ENCODE measurements at regions not wholly inside any gene's neighbourhood (a gene's known extent, or its start where the extent isn't known, plus 50 kb on each side); places are given as distances from the start of the nearest gene placed in this dataset.

GRCh38 chr10:44045020-44045419 lies 339.9 kb downstream of the CXCL12 start:
- Histone ChIP-seq H3K9me3 (no peaks in the 10 kb centered on the region), H3K4me1 (peaks cover 11 to 36% (median 32%) of the 10 kb centered on the region in 4 donors), H3K4me3 (no peak overlapping the region), H3K27ac (replicated peaks in 1 of 4) (peak overlapping the region; percentile 12 to 49 (median 33)), H3K36me3 (no peaks in the 10 kb centered on the region), H3K27me3 (no peaks in the 10 kb centered on the region)
- DNase-seq (ENCODE audit: extremely low spot score), result no peak
- intact Hi-C loops (cut with DNase I), result loop anchor here (5.0 kb wide), 1 partner anchor 353 kb away; no protein-coding TSS in a partner anchor
- WGBS, result 68% methylated on average over 6 of the region's 6 CpGs
- TF ChIP-seq POLR2A (IDR thresholded peaks at IDR 0.05; ENCODE audit: low read depth) (no peak), POLR2AphosphoS5 (IDR thresholded peaks at IDR 0.05) (no peak)

GRCh38 chr10:44044549-44044948 lies 340.3 kb downstream of the CXCL12 start:
- Histone ChIP-seq H3K27me3 (no peaks in the 10 kb centered on the region), H3K4me3 (no peak overlapping the region), H3K9me3 (no peaks in the 10 kb centered on the region), H3K27ac (replicated peaks in 1 of 4) (peak overlapping the region in 3 of 4 donors; percentile 25 to 49 (median 41)), H3K4me1 (peaks cover 11 to 36% (median 32%) of the 10 kb centered on the region in 4 donors), H3K36me3 (no peaks in the 10 kb centered on the region)
- TF ChIP-seq POLR2A (IDR thresholded peaks at IDR 0.05; ENCODE audit: low read depth) (no peak), CTCF (IDR thresholded peaks at IDR 0.05) (no peak), POLR2AphosphoS5 (IDR thresholded peaks at IDR 0.05) (no peak), EP300 (IDR thresholded peaks at IDR 0.05) (no peak)
- DNase-seq (ENCODE audit: extremely low spot score), result no peak
- WGBS, result 93% methylated on average over 8 of the region's 10 CpGs
- intact Hi-C loops (cut with DNase I), result no loop called here

GRCh38 chr10:44043646-44044375 lies 341.1 kb downstream of the CXCL12 start:
- no peak overlapping the region for H3K4me3 ChIP-seq
- no peaks in the 10 kb centered on the region for H3K27me3 ChIP-seq
- H3K9me3 ChIP-seq, result no peaks in the 10 kb centered on the region
- TF ChIP-seq POLR2AphosphoS5 (IDR thresholded peaks at IDR 0.05) (no peak), POLR2A (IDR thresholded peaks at IDR 0.05; ENCODE audit: low read depth) (no peak), EP300 (IDR thresholded peaks at IDR 0.05) (no peak), CTCF (IDR thresholded peaks at IDR 0.05) (no peak)
- peak overlapping the region in 3 of 4 donors; percentile 25 to 49 (median 41) for H3K27ac ChIP-seq (replicated peaks in 1 of 4)
- intact Hi-C loops (cut with DNase I), result no loop called here
- DNase-seq (ENCODE audit: extremely low spot score), result no peak
- WGBS, result 89% methylated on average over 14 of the region's 14 CpGs
- H3K36me3 ChIP-seq, result no peaks in the 10 kb centered on the region
- H3K4me1 ChIP-seq, result peaks cover 11 to 36% (median 32%) of the 10 kb centered on the region in 4 donors

- TF ChIP-seq EP300 (IDR thresholded peaks at IDR 0.05) (no peak), POLR2AphosphoS5 (IDR thresholded peaks at IDR 0.05) (no peak), POLR2A (IDR thresholded peaks at IDR 0.05; ENCODE audit: low read depth) (no peak), CTCF (IDR thresholded peaks at IDR 0.05) (no peak)
- Histone ChIP-seq H3K27me3 (no peaks in the 10 kb centered on the region), H3K36me3 (no peaks in the 10 kb centered on the region), H3K4me3 (no peak overlapping the region), H3K9me3 (no peaks in the 10 kb centered on the region), H3K4me1 (peaks cover 11 to 36% (median 32%) of the 10 kb centered on the region in 4 donors), H3K27ac (replicated peaks in 1 of 4) (no peak overlapping the region)
- peak; percentile 72 for DNase-seq (ENCODE audit: extremely low spot score)
- intact Hi-C loops (cut with DNase I), result no loop called here
- 75% methylated on average over 8 of the region's 9 CpGs for WGBS
Observed at GRCh38 chr10:44042926-44043602, 341.8 kb downstream of the CXCL12 start.

GRCh38 chr10:44042075-44042770 lies 342.7 kb downstream of the CXCL12 start:
- 93% methylated on average over 2 of the region's 2 CpGs for WGBS
- Histone ChIP-seq H3K4me3 (no peak overlapping the region), H3K27me3 (no peaks in the 10 kb centered on the region), H3K4me1 (peaks cover 11 to 30% (median 26%) of the 10 kb centered on the region in 4 donors), H3K27ac (replicated peaks in 1 of 4) (no peak overlapping the region), H3K36me3 (no peaks in the 10 kb centered on the region), H3K9me3 (no peaks in the 10 kb centered on the region)
- no peak for DNase-seq (ENCODE audit: extremely low spot score)
- no peak for TF ChIP-seq EP300 (IDR thresholded peaks at IDR 0.05)
- intact Hi-C loops (cut with DNase I), result no loop called here
